HepG2 (cell line): ENCODE measurements at regions not wholly inside any gene's neighbourhood (a gene's known extent, or its start where the extent isn't known, plus 50 kb on each side); places are given as distances from the start of the nearest gene placed in this dataset.
A peak's percentile ranks its signal among the peaks of the same experiment; 100 is the strongest.

Experiments used
- ATAC-seq: fragments of 200-7000 bp; cut with Tn5 transposase; 3 replicates; pipeline ENCODE4 v1.9.1; 2020; ENCODE audit warnings: mild to moderate bottlenecking, moderate library complexity
- BruUV-seq: library from RNA; stranded (reverse); fragments of 400-500 nt; replicated peaks from 2 replicates; lab custom pipeline; 2021; lab: Mats Ljungman, UMichigan
- CTCF ChIA-PET: fragments of 300-600 bp; formaldehyde crosslinking; extraction: SDS; loops from one replicate; lab custom pipeline; 2021; ENCODE audit warnings: low total read pairs, inconsistent platforms, low intra/inter-chr PET ratio; lab: Yijun Ruan, JAX
- POLR2A ChIA-PET: fragments of 350-600 bp; sonication (Branson Sonifier 250); formaldehyde crosslinking; loops from one replicate; lab custom pipeline; 2020; ENCODE audit warnings: antibody characterized with exemption, inconsistent platforms; lab: Yijun Ruan, JAX
- DNase-seq: peaks from one replicate; pipeline ENCODE4 v3.0.0-alpha.2; 2015; ENCODE audit warnings: low spot score
- FAIRE-seq: peaks from 3 replicates; lab custom pipeline; 2011; peaks lifted over from hg19 to GRCh38; lab: Jason Lieb, UNC
- H2AFZ ChIP-seq: one replicate; pipeline ENCODE4 v1.6.1; 2011; ENCODE audit warnings: low read length, inconsistent platforms
- H3K27ac ChIP-seq: fragments of 300-600 bp; 3 replicates; pipeline ENCODE4 v1.8.0; 2011; ENCODE audit warnings: mixed run types, mild to moderate bottlenecking, mixed read lengths, low read length, inconsistent platforms; ENCODE audit not compliant: insufficient read depth; ENCODE audit errors: extremely low read length
- H3K27me3 ChIP-seq, 2 experiments: fragments of 200-600 bp in 1 of 2; 2 replicates in 1 of 2; 3 replicates in 1 of 2; pipeline versions ENCODE4 v1.6.0 to v1.8.0; 2011; ENCODE audit warnings: low read length in 2 of 2, mild to moderate bottlenecking in 2 of 2, moderate library complexity in 2 of 2, inconsistent platforms in 1 of 2; ENCODE audit not compliant: insufficient read depth in 2 of 2, control insufficient read depth in 1 of 2
- H3K36me3 ChIP-seq, 2 experiments: fragments of 200-600 bp in 1 of 2; replicated peaks in 1 of 2; 2 replicates in 1 of 2; 3 replicates in 1 of 2; pipeline versions ENCODE4 v1.5.1 to v1.8.0; 2011; ENCODE audit warnings: low read length in 2 of 2, inconsistent platforms in 1 of 2; ENCODE audit not compliant: insufficient read depth in 2 of 2, control insufficient read depth in 1 of 2
- H3K4me1 ChIP-seq: 2 replicates; pipeline ENCODE4 v1.5.1; 2012; ENCODE audit warnings: low read length, inconsistent platforms; ENCODE audit not compliant: insufficient read depth
- H3K4me2 ChIP-seq: 2 replicates; pipeline ENCODE4 v1.6.0; 2011; ENCODE audit warnings: low read depth, low read length, inconsistent platforms
- H3K4me3 ChIP-seq, 3 experiments: fragments of 200-600 bp in 1 of 3; sonication (generic), shearing (Covaris generic) in 1 of 3; replicated peaks in 1 of 3; 2 replicates each; pipeline ENCODE4 v1.5.1; 2011 to 2016; ENCODE audit warnings: low read length in 3 of 3, inconsistent platforms in 2 of 3, low read depth in 2 of 3, mild to moderate bottlenecking in 2 of 3, control low read depth in 1 of 3, mixed read lengths in 1 of 3; ENCODE audit not compliant: insufficient read depth in 1 of 3
- H3K79me2 ChIP-seq: one replicate; pipeline ENCODE4 v1.6.1; 2011; ENCODE audit warnings: low read length, inconsistent platforms; ENCODE audit not compliant: insufficient read depth
- H3K9ac ChIP-seq: 2 replicates; pipeline ENCODE4 v1.6.0; 2011; ENCODE audit warnings: mild to moderate bottlenecking, low read depth, low read length, inconsistent platforms; ENCODE audit not compliant: insufficient read depth
- H3K9me3 ChIP-seq: 2 replicates; pipeline ENCODE4 v1.5.1; 2012; ENCODE audit warnings: mild to moderate bottlenecking, low read length
- H4K20me1 ChIP-seq: 2 replicates; pipeline ENCODE4 v1.6.0; 2011; ENCODE audit warnings: inconsistent platforms, mild to moderate bottlenecking, low read length, moderate library complexity; ENCODE audit not compliant: insufficient read depth
- ATF7 ChIP-seq, 2 experiments: fragments of 450-650 bp in 1 of 2; sonication (generic) in 1 of 2; formaldehyde crosslinking in 1 of 2; IDR thresholded peaks; 2 replicates each; pipeline versions ENCODE4 v1.4.0 to v1.6.1; 2016 to 2020; ENCODE audit warnings: antibody characterized with exemption in 1 of 2, mild to moderate bottlenecking in 1 of 2, missing genetic modification reagents in 1 of 2
- MBD4 ChIP-seq: IDR thresholded peaks from 2 replicates; pipeline ENCODE4 v1.6.1; 2012; ENCODE audit warnings: low read length, inconsistent platforms, borderline replicate concordance
- ZNF225 ChIP-seq: sonication (generic); formaldehyde crosslinking; IDR thresholded peaks from 2 replicates; pipeline ENCODE4 v1.4.0; 2020; ENCODE audit warnings: mild to moderate bottlenecking, missing genetic modification reagents
- ZNF629 ChIP-seq: sonication (generic); formaldehyde crosslinking; conservative IDR thresholded peaks from 2 replicates; pipeline ENCODE4 v1.5.0; 2020; ENCODE audit warnings: missing genetic modification reagents
- ZNF790 ChIP-seq: sonication (generic); formaldehyde crosslinking; IDR thresholded peaks from 2 replicates; pipeline ENCODE4 v1.8.0; 2022; ENCODE audit warnings: missing genetic modification reagents, mild to moderate bottlenecking, borderline replicate concordance
- WGBS: methylation state at CpG from one replicate; pipeline ENCODE4 v1.1.6; 2017; ENCODE audit warnings: low lambda C conversion rate; 5-methylcytosine and 5-hydroxymethylcytosine counted together
- in situ Hi-C: cut with HindIII; loops from 2 replicates; pipeline ENCODE4 v1.10.0; 2017; ENCODE audit warnings: low pct_unique_long_range_greater_than_20kb; ENCODE audit not compliant: extremely low pct_ligation_motif_present
- intact Hi-C: fragments of 100-400 bp; cut with micrococcal nuclease; formaldehyde crosslinking; loops from one replicate; pipeline ENCODE4 v1.10.0; 2022; ENCODE audit not compliant: unreplicated experiment

DNA sequence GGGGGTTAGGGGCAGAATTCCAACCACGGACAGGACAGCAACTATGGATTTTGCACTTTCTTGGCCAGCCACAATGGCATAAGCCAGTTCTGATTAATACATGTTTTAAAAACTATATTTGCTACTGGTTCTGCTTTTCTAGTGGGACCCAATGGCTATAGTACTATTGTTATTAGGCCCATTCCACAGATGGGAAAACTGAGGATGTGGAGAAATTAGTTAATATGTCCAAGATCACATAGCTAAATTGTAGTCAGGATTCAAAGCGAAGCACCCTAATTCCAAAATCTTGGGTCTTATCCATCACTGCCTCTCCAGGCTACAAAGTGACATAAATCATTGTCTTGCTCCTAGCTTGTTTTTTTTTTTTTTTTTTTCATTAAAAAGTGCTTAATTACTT, 133.9 kb downstream of the PJA2 start:
- Histone ChIP-seq H4K20me1 (no peaks in the 10 kb centered on the region), H3K27ac (no peak overlapping the region), H3K4me2 (no peak overlapping the region), H3K9ac (no peak overlapping the region), H3K79me2 (no peaks in the 10 kb centered on the region), H3K36me3 (no peaks in the 10 kb centered on the region), H3K4me1 (no peaks in the 10 kb centered on the region), H3K4me3 (no peak overlapping the region), H3K27me3 (no peaks in the 10 kb centered on the region), H2AFZ (no peak overlapping the region), H3K9me3 (no peaks in the 10 kb centered on the region)
- in situ Hi-C loops (no loop called here), intact Hi-C loops (no loop called here)
- FAIRE-seq (no peak), DNase-seq (no peak), ATAC-seq (no peak)
- POLR2A ChIA-PET: no interaction called here
- BruUV-seq: no TSS peak
- no peak for TF ChIP-seq ZNF225 (CRISPR knock-in tag)
- peak; percentile 54 for TF ChIP-seq ZNF629
- CTCF ChIA-PET: no interaction called here
- 18% methylated on average over 2 of the region's 2 CpGs for WGBS

DNA sequence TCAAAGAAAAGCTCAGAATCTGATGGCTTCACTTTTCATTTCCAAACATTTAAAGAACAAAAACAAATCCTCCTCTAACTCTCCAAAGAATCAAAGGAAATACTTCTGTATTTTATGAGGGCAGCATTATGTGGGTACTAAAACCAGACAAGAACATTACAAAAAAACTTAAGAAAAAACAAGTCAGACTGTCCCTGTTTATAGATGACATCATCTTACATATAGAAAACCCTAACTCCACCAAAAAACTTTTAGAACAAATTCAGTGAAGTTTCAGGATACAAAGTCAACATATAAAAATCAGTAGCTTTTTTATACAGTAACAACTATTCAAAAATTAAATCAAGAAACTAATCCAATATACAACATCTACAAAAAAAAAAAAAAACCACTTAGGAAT, 136.2 kb downstream of the PJA2 start:
- intact Hi-C loops (no loop called here), in situ Hi-C loops (no loop called here)
- no peak for DNase-seq
- H3K4me2 ChIP-seq: no peak overlapping the region
- no peaks in the 10 kb centered on the region for H3K36me3 ChIP-seq
- no peak for ATAC-seq
- H3K9me3 ChIP-seq: no peaks in the 10 kb centered on the region
- H3K27ac ChIP-seq: no peak overlapping the region
- no peaks in the 10 kb centered on the region for H3K27me3 ChIP-seq
- no peak overlapping the region for H2AFZ ChIP-seq
- POLR2A ChIA-PET: no interaction called here
- H4K20me1 ChIP-seq: no peaks in the 10 kb centered on the region
- CTCF ChIA-PET: no interaction called here
- no TSS peak for BruUV-seq
- FAIRE-seq: no peak
- TF ChIP-seq MBD4 (no peak), ATF7 (IDR thresholded peaks at IDR 0.05) (peak; percentile 87), ATF7 (CRISPR knock-in tag; IDR thresholded peaks at IDR 0.05) (no peak), ZNF790 (no peak)
- no peaks in the 10 kb centered on the region for H3K79me2 ChIP-seq
- H3K9ac ChIP-seq: no peak overlapping the region
- no peak overlapping the region for H3K4me3 ChIP-seq
- H3K4me1 ChIP-seq: no peaks in the 10 kb centered on the region
